HepG2 (cell line): ENCODE measurements at regions not wholly inside any gene's neighbourhood (a gene's known extent, or its start where the extent isn't known, plus 50 kb on each side); places are given as distances from the start of the nearest gene placed in this dataset.

ENCODE experiments used
- ATAC-seq: fragments of 200-7000 bp; cut with Tn5 transposase; 3 replicates; pipeline ENCODE4 v1.9.1; 2020; ENCODE audit warnings: mild to moderate bottlenecking, moderate library complexity
- BruUV-seq: library from RNA; stranded (reverse); fragments of 400-500 nt; replicated peaks from 2 replicates; lab custom pipeline; 2021; lab: Mats Ljungman, UMichigan
- CTCF ChIA-PET: fragments of 300-600 bp; formaldehyde crosslinking; extraction: SDS; loops from one replicate; lab custom pipeline; 2021; ENCODE audit warnings: low total read pairs, inconsistent platforms, low intra/inter-chr PET ratio; lab: Yijun Ruan, JAX
- POLR2A ChIA-PET: fragments of 350-600 bp; sonication (Branson Sonifier 250); formaldehyde crosslinking; loops from one replicate; lab custom pipeline; 2020; ENCODE audit warnings: antibody characterized with exemption, inconsistent platforms; lab: Yijun Ruan, JAX
- DNase-seq: peaks from one replicate; pipeline ENCODE4 v3.0.0-alpha.2; 2015; ENCODE audit warnings: low spot score
- FAIRE-seq: peaks from 3 replicates; lab custom pipeline; 2011; peaks lifted over from hg19 to GRCh38; lab: Jason Lieb, UNC
- H2AFZ ChIP-seq: one replicate; pipeline ENCODE4 v1.6.1; 2011; ENCODE audit warnings: low read length, inconsistent platforms
- H3K27ac ChIP-seq: fragments of 300-600 bp; 3 replicates; pipeline ENCODE4 v1.8.0; 2011; ENCODE audit warnings: mixed run types, mild to moderate bottlenecking, mixed read lengths, low read length, inconsistent platforms; ENCODE audit not compliant: insufficient read depth; ENCODE audit errors: extremely low read length
- H3K27me3 ChIP-seq, 2 experiments: fragments of 200-600 bp in 1 of 2; 2 replicates in 1 of 2; 3 replicates in 1 of 2; pipeline versions ENCODE4 v1.6.0 to v1.8.0; 2011; ENCODE audit warnings: low read length in 2 of 2, mild to moderate bottlenecking in 2 of 2, moderate library complexity in 2 of 2, inconsistent platforms in 1 of 2; ENCODE audit not compliant: insufficient read depth in 2 of 2, control insufficient read depth in 1 of 2
- H3K36me3 ChIP-seq, 2 experiments: fragments of 200-600 bp in 1 of 2; replicated peaks in 1 of 2; 2 replicates in 1 of 2; 3 replicates in 1 of 2; pipeline versions ENCODE4 v1.5.1 to v1.8.0; 2011; ENCODE audit warnings: low read length in 2 of 2, inconsistent platforms in 1 of 2; ENCODE audit not compliant: insufficient read depth in 2 of 2, control insufficient read depth in 1 of 2
- H3K4me1 ChIP-seq: 2 replicates; pipeline ENCODE4 v1.5.1; 2012; ENCODE audit warnings: low read length, inconsistent platforms; ENCODE audit not compliant: insufficient read depth
- H3K4me2 ChIP-seq: 2 replicates; pipeline ENCODE4 v1.6.0; 2011; ENCODE audit warnings: low read depth, low read length, inconsistent platforms
- H3K4me3 ChIP-seq, 3 experiments: fragments of 200-600 bp in 1 of 3; sonication (generic), shearing (Covaris generic) in 1 of 3; replicated peaks in 1 of 3; 2 replicates each; pipeline ENCODE4 v1.5.1; 2011 to 2016; ENCODE audit warnings: low read length in 3 of 3, inconsistent platforms in 2 of 3, low read depth in 2 of 3, mild to moderate bottlenecking in 2 of 3, control low read depth in 1 of 3, mixed read lengths in 1 of 3; ENCODE audit not compliant: insufficient read depth in 1 of 3
- H3K79me2 ChIP-seq: one replicate; pipeline ENCODE4 v1.6.1; 2011; ENCODE audit warnings: low read length, inconsistent platforms; ENCODE audit not compliant: insufficient read depth
- H3K9ac ChIP-seq: 2 replicates; pipeline ENCODE4 v1.6.0; 2011; ENCODE audit warnings: mild to moderate bottlenecking, low read depth, low read length, inconsistent platforms; ENCODE audit not compliant: insufficient read depth
- H3K9me3 ChIP-seq: 2 replicates; pipeline ENCODE4 v1.5.1; 2012; ENCODE audit warnings: mild to moderate bottlenecking, low read length
- H4K20me1 ChIP-seq: 2 replicates; pipeline ENCODE4 v1.6.0; 2011; ENCODE audit warnings: inconsistent platforms, mild to moderate bottlenecking, low read length, moderate library complexity; ENCODE audit not compliant: insufficient read depth
- CAMTA2 ChIP-seq: sonication (generic); formaldehyde crosslinking; IDR thresholded peaks from 2 replicates; pipeline ENCODE4 v1.4.0; 2020; ENCODE audit warnings: mild to moderate bottlenecking, missing genetic modification reagents, borderline replicate concordance
- NR0B2 ChIP-seq: sonication (generic); formaldehyde crosslinking; IDR thresholded peaks from 2 replicates; pipeline ENCODE4 v1.4.0; 2020; ENCODE audit warnings: mild to moderate bottlenecking, missing genetic modification reagents
- POGK ChIP-seq: sonication (generic); formaldehyde crosslinking; conservative IDR thresholded peaks from 2 replicates; pipeline ENCODE4 v1.8.0; 2022; ENCODE audit warnings: mild to moderate bottlenecking, moderate library complexity, missing genetic modification reagents
- RORA ChIP-seq: sonication (generic); formaldehyde crosslinking; IDR thresholded peaks from 2 replicates; pipeline ENCODE4 v1.5.0; 2020; ENCODE audit warnings: mild to moderate bottlenecking, missing genetic modification reagents, moderate library complexity
- USF2 ChIP-seq, 2 experiments: sonication (generic) in 1 of 2; formaldehyde crosslinking in 1 of 2; IDR thresholded peaks; 2 replicates each; pipeline versions ENCODE4 v1.5.1 to v1.6.1; 2011 to 2020; ENCODE audit warnings: borderline replicate concordance in 1 of 2, low read depth in 1 of 2, low read length in 1 of 2, mild to moderate bottlenecking in 1 of 2, missing genetic modification reagents in 1 of 2, moderate library complexity in 1 of 2
- ZNF337 ChIP-seq: sonication (generic); formaldehyde crosslinking; IDR thresholded peaks from 2 replicates; pipeline ENCODE4 v1.5.1; 2020; ENCODE audit warnings: missing genetic modification reagents, low read depth, mild to moderate bottlenecking, borderline replicate concordance
- ZNF7 ChIP-seq: IDR thresholded peaks from 2 replicates; pipeline ENCODE4 v1.6.1; 2016; ENCODE audit warnings: missing biosample characterization, missing genetic modification reagents
- ZNF740 ChIP-seq: sonication (generic); formaldehyde crosslinking; IDR thresholded peaks from 2 replicates; pipeline ENCODE4 v1.4.0; 2020; ENCODE audit warnings: missing genetic modification reagents
- ZNF761 ChIP-seq: sonication (generic); formaldehyde crosslinking; conservative IDR thresholded peaks from 2 replicates; pipeline ENCODE4 v1.4.0; 2020; ENCODE audit warnings: mild to moderate bottlenecking, missing genetic modification reagents
- whole genome bisulfite sequencing: methylation state at CpG from one replicate; pipeline ENCODE4 v1.1.6; 2017; ENCODE audit warnings: low lambda C conversion rate; 5-methylcytosine and 5-hydroxymethylcytosine counted together
- in situ Hi-C: cut with HindIII; loops from 2 replicates; pipeline ENCODE4 v1.10.0; 2017; ENCODE audit warnings: low pct_unique_long_range_greater_than_20kb; ENCODE audit not compliant: extremely low pct_ligation_motif_present
- intact Hi-C: fragments of 100-400 bp; cut with micrococcal nuclease; formaldehyde crosslinking; loops from one replicate; pipeline ENCODE4 v1.10.0; 2022; ENCODE audit not compliant: unreplicated experiment

- BruUV-seq = no TSS peak
These were observed 78.2 kb upstream of the SEC61G start for GRCh38 chr7:54837168-54837567.

GRCh38 chr7:54837761-54838160 is 78.8 kb upstream of the SEC61G start:
- no peak for ATAC-seq
- no TSS peak for BruUV-seq
- H3K4me1 ChIP-seq = peaks cover 16% of the 10 kb centered on the region
- no peak for TF ChIP-seq ZNF337 (CRISPR knock-in tag)
- TF ChIP-seq NR0B2 (CRISPR knock-in tag) = no peak
- TF ChIP-seq ZNF761 (CRISPR knock-in tag) = no peak
- no peak for TF ChIP-seq POGK (CRISPR knock-in tag)
- TF ChIP-seq ZNF7 (CRISPR knock-in tag) = no peak
- no peak for TF ChIP-seq RORA (CRISPR knock-in tag)
- no peak for TF ChIP-seq ZNF740 (CRISPR knock-in tag)

More at GRCh38 chr7:54837168-54837567, 78.2 kb upstream of the SEC61G start:
- Histone ChIP-seq H3K9me3 (no peaks in the 10 kb centered on the region), H3K27me3 (0 out of 5 replicates have a peak, but pooled peaks cover 0 to 3% of the 10 kb centered on the region in 2 experiments), H3K4me2 (no peak overlapping the region), H3K4me1 (peaks cover 10% of the 10 kb centered on the region), H2AFZ (no peak overlapping the region), H3K79me2 (no peaks in the 10 kb centered on the region), H3K4me3 (no peak overlapping the region), H3K36me3 (no peaks in the 10 kb centered on the region), H3K27ac (no peak overlapping the region), H3K9ac (no peak overlapping the region), H4K20me1 (no peaks in the 10 kb centered on the region)
- DNase-seq (no peak), ATAC-seq (no peak), FAIRE-seq (no peak)
- CTCF ChIA-PET = no interaction called here
- POLR2A ChIA-PET = no interaction called here
- WGBS = 52% methylated on average over 7 of the region's 7 CpGs
- TF ChIP-seq CAMTA2 (no peak), USF2 (IDR thresholded peaks at IDR 0.05; ENCODE audit: low read depth, low read length) (peak; percentile 24; the same call in 1 of the 2 replicates), USF2 (CRISPR knock-in tag; IDR thresholded peaks at IDR 0.05; ENCODE audit: borderline replicate concordance) (no peak)
- intact Hi-C loops (loop anchor here (5.0 kb wide), 1 partner anchor 295 kb away; no protein-coding TSS in a partner anchor), in situ Hi-C loops (no loop called here)

More at GRCh38 chr7:54837761-54838160, 78.8 kb upstream of the SEC61G start:
- DNase-seq (no peak), FAIRE-seq (no peak)
- no peak overlapping the region for H2AFZ ChIP-seq
- ChIA-PET POLR2A (no interaction called here), CTCF (no interaction called here)
- intact Hi-C loops = loop anchor here (5.0 kb wide), 1 partner anchor 295 kb away; no protein-coding TSS in a partner anchor
- in situ Hi-C loops = no loop called here
- whole genome bisulfite sequencing = 10% methylated on average over 2 of the region's 7 CpGs
- no peak overlapping the region for H3K4me2 ChIP-seq
- H3K79me2 ChIP-seq = no peaks in the 10 kb centered on the region
- no peaks in the 10 kb centered on the region for H4K20me1 ChIP-seq
- 0 out of 5 replicates have a peak, but pooled peaks cover 0 to 3% of the 10 kb centered on the region in 2 experiments for H3K27me3 ChIP-seq
- no peaks in the 10 kb centered on the region for H3K36me3 ChIP-seq
- no peak overlapping the region for H3K9ac ChIP-seq
- no peaks in the 10 kb centered on the region for H3K9me3 ChIP-seq
- H3K27ac ChIP-seq = no peak overlapping the region
- H3K4me3 ChIP-seq = no peak overlapping the region
